ENCODE measurements at regions not wholly inside any gene's neighbourhood (a gene's known extent, or its start where the extent isn't known, plus 50 kb on each side); places are given as distances from the start of the nearest gene placed in this dataset.

DNA sequence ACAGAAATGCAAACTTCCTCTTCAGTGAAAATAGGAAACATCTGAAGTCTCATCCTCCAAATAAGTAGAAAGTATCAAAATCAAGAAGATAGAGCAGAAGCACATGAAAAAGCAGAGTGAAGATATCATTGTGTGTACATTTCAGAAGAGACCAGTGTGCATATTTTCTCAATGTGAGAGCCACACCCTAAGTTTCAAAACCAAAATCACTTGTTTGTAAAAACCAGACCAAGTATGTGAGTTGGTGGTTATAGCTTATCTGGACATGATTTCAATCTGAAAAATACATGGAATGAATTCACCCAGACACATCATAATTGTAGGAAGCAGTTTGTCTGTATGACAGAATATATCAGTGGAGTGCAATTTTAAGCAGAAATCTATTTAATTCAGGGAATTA, 536.0 kb downstream of the JRKL start:
- TF ChIP-seq, protein P1, sequence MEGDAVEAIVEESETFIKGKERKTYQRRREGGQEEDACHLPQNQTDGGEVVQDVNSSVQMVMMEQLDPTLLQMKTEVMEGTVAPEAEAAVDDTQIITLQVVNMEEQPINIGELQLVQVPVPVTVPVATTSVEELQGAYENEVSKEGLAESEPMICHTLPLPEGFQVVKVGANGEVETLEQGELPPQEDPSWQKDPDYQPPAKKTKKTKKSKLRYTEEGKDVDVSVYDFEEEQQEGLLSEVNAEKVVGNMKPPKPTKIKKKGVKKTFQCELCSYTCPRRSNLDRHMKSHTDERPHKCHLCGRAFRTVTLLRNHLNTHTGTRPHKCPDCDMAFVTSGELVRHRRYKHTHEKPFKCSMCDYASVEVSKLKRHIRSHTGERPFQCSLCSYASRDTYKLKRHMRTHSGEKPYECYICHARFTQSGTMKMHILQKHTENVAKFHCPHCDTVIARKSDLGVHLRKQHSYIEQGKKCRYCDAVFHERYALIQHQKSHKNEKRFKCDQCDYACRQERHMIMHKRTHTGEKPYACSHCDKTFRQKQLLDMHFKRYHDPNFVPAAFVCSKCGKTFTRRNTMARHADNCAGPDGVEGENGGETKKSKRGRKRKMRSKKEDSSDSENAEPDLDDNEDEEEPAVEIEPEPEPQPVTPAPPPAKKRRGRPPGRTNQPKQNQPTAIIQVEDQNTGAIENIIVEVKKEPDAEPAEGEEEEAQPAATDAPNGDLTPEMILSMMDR (IDR thresholded peaks at IDR 0.05; ENCODE audit: insufficient read depth, low read length, poor library complexity, severe bottlenecking), result no peak
- Histone ChIP-seq H3K36me3 (ENCODE audit: control insufficient read depth, insufficient read depth, low read length) (no peaks in the 10 kb centered on the region), H3K4me3 (ENCODE audit: low read depth, low read length) (no peak overlapping the region), H3K27me3 (ENCODE audit: control insufficient read depth, insufficient read depth, low read length) (no peaks in the 10 kb centered on the region)
- DNase-seq (ENCODE audit: low read depth), result no peak

- DNase-seq (ENCODE audit: low read depth), result no peak
- no peak overlapping the region for H3K4me3 ChIP-seq (ENCODE audit: low read depth, low read length)
- no peaks in the 10 kb centered on the region for H3K27me3 ChIP-seq (ENCODE audit: control insufficient read depth, insufficient read depth, low read length)
- TF ChIP-seq, protein P1 (IDR thresholded peaks at IDR 0.05; ENCODE audit: insufficient read depth, low read length, poor library complexity, severe bottlenecking), result no peak
- no peaks in the 10 kb centered on the region for H3K36me3 ChIP-seq (ENCODE audit: control insufficient read depth, insufficient read depth, low read length)
Measured at GRCh38 chr11:96940227-96940626, 550.4 kb downstream of the JRKL start.

DNA sequence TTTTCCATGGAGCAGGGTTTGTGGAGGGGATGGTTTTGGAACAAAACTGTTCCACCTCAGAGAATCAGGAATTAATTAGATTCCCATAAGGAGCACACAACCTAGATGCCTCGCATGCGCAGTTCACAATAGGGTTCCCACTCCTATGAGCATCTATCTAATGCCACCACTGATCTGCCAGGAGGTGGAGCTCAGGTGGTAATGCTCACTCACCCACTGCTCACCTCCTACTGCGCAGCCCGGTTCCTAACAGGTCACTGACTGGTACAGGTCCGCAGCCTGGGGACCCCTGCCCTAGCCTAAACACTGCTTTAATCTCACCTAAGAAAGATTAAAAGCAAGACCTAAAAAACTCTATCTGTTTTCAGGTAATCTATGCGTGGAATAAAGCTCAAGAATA, 553.0 kb downstream of the JRKL start:
- TF ChIP-seq, protein P1 (IDR thresholded peaks at IDR 0.05; ENCODE audit: insufficient read depth, low read length, poor library complexity, severe bottlenecking), result no peak
- Histone ChIP-seq H3K36me3 (ENCODE audit: control insufficient read depth, insufficient read depth, low read length) (no peaks in the 10 kb centered on the region), H3K27me3 (ENCODE audit: control insufficient read depth, insufficient read depth, low read length) (no peaks in the 10 kb centered on the region), H3K4me3 (ENCODE audit: low read depth, low read length) (no peak overlapping the region)
- no peak for DNase-seq (ENCODE audit: low read depth)

DNA sequence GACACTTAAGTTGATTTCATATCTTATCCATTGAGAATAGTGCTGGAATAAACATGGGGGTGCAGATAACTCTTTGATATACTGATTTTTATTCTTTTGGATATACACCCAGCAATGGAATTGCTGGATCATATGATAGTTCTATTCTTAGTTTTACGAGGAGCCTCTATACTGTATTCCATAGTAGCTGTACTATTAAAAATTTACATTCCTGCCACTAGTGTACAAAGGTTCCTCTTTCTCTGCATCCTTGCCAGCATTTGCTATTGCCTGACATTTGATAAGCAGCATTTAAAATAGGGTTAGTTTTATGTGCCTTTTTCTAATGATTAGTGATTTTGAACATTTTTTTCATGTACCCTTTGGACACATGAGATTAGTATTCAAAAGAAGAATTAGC, 554.2 kb downstream of the JRKL start:
- no peaks in the 10 kb centered on the region for H3K27me3 ChIP-seq (ENCODE audit: control insufficient read depth, insufficient read depth, low read length)
- no peak for DNase-seq (ENCODE audit: low read depth)
- H3K4me3 ChIP-seq (ENCODE audit: low read depth, low read length), result no peak overlapping the region
- no peaks in the 10 kb centered on the region for H3K36me3 ChIP-seq (ENCODE audit: control insufficient read depth, insufficient read depth, low read length)
- TF ChIP-seq, protein P1 (IDR thresholded peaks at IDR 0.05; ENCODE audit: insufficient read depth, low read length, poor library complexity, severe bottlenecking), result no peak

GRCh38 chr11:96948066-96948465, 558.3 kb downstream of the JRKL start:
- no peaks in the 10 kb centered on the region for H3K36me3 ChIP-seq (ENCODE audit: control insufficient read depth, insufficient read depth, low read length)
- TF ChIP-seq, protein P1 (IDR thresholded peaks at IDR 0.05; ENCODE audit: insufficient read depth, low read length, poor library complexity, severe bottlenecking), result no peak
- H3K27me3 ChIP-seq (ENCODE audit: control insufficient read depth, insufficient read depth, low read length), result no peaks in the 10 kb centered on the region
- no peak for DNase-seq (ENCODE audit: low read depth)
- H3K4me3 ChIP-seq (ENCODE audit: low read depth, low read length), result no peak overlapping the region

- no peak for DNase-seq (ENCODE audit: low read depth)
- H3K27me3 ChIP-seq (ENCODE audit: control insufficient read depth, insufficient read depth, low read length), result no peaks in the 10 kb centered on the region
- H3K4me3 ChIP-seq (ENCODE audit: low read depth, low read length), result no peak overlapping the region
- TF ChIP-seq, protein P1 (IDR thresholded peaks at IDR 0.05; ENCODE audit: insufficient read depth, low read length, poor library complexity, severe bottlenecking), result no peak
- H3K36me3 ChIP-seq (ENCODE audit: control insufficient read depth, insufficient read depth, low read length), result no peaks in the 10 kb centered on the region
Measured at GRCh38 chr11:96949464-96949863, 559.7 kb downstream of the JRKL start.
